HepG2 (cell line): ENCODE measurements at regions not wholly inside any gene's neighbourhood (a gene's known extent, or its start where the extent isn't known, plus 50 kb on each side); places are given as distances from the start of the nearest gene placed in this dataset.

ENCODE experiments used
- ARID3A ChIP-seq: IDR thresholded peaks from 2 replicates; pipeline ENCODE4 v1.6.1; 2012; ENCODE audit warnings: low read depth, low read length, improper control_type of control experiment
- EHMT2 ChIP-seq: fragments of 200-600 bp; sonication (generic); IDR thresholded peaks from 2 replicates; pipeline ENCODE4 v1.7.0; 2017; ENCODE audit warnings: antibody characterized with exemption, low read depth, low read length, borderline replicate concordance
- FOXA3 ChIP-seq: IDR thresholded peaks from 2 replicates; pipeline ENCODE4 v1.6.1; 2016; ENCODE audit warnings: missing genetic modification reagents, missing compliant biosample characterization
- FOXP1 ChIP-seq, 2 experiments: fragments of 450-650 bp in 1 of 2; IDR thresholded peaks; 2 replicates each; pipeline ENCODE4 v1.6.1; 2017 to 2018; ENCODE audit warnings: antibody characterized with exemption in 1 of 2
- HDAC2 ChIP-seq: sonication (generic); formaldehyde crosslinking; IDR thresholded peaks from 2 replicates; pipeline ENCODE4 v1.4.0; 2020; ENCODE audit warnings: missing genetic modification reagents
- ONECUT2 ChIP-seq: sonication (generic); formaldehyde crosslinking; IDR thresholded peaks from 2 replicates; pipeline ENCODE4 v1.4.0; 2020; ENCODE audit warnings: missing genetic modification reagents
- RCOR2 ChIP-seq: IDR thresholded peaks from 2 replicates; pipeline ENCODE4 v1.6.1; 2016; ENCODE audit warnings: missing biosample characterization, missing genetic modification reagents
- RNF2 ChIP-seq: fragments of 450-650 bp; conservative IDR thresholded peaks from 2 replicates; pipeline ENCODE4 v1.6.1; 2016; ENCODE audit warnings: low read depth
- SATB2 ChIP-seq: sonication (generic); formaldehyde crosslinking; IDR thresholded peaks from 2 replicates; pipeline ENCODE4 v1.5.0; 2020; ENCODE audit warnings: missing genetic modification reagents
- SKI ChIP-seq: fragments of 450-650 bp; IDR thresholded peaks from one replicate; pipeline ENCODE4 v1.6.1; 2018; ENCODE audit warnings: mild to moderate bottlenecking; ENCODE audit not compliant: partially characterized antibody
- SMAD9 ChIP-seq: sonication (generic); formaldehyde crosslinking; IDR thresholded peaks from 2 replicates; pipeline ENCODE4 v1.5.1; 2020; ENCODE audit warnings: mild to moderate bottlenecking, missing genetic modification reagents
- SP1 ChIP-seq, 2 experiments: fragments of 450-650 bp in 1 of 2; sonication (generic) in 1 of 2; formaldehyde crosslinking in 1 of 2; IDR thresholded peaks; 2 replicates each; pipeline versions ENCODE4 v1.4.0 to v1.6.1; 2016 to 2020; ENCODE audit warnings: missing genetic modification reagents in 1 of 2
- TBX2 ChIP-seq: sonication (generic); formaldehyde crosslinking; IDR thresholded peaks from 2 replicates; pipeline ENCODE4 v1.5.0; 2020; ENCODE audit warnings: missing genetic modification reagents, mild to moderate bottlenecking, borderline replicate concordance
- XRCC5 ChIP-seq: fragments of 200-400 bp; formaldehyde crosslinking; optimal IDR thresholded peaks from 2 replicates; pipeline ENCODE3; 2017; ENCODE audit warnings: mild to moderate bottlenecking, low read length
- ZNF274 ChIP-seq: sonication (generic); formaldehyde crosslinking; IDR thresholded peaks from 2 replicates; pipeline ENCODE4 v1.5.1; 2020; ENCODE audit warnings: mild to moderate bottlenecking, missing genetic modification reagents
- ZNF280D ChIP-seq: sonication (generic); formaldehyde crosslinking; IDR thresholded peaks from 2 replicates; pipeline ENCODE4 v1.5.1; 2020; ENCODE audit warnings: mild to moderate bottlenecking, missing genetic modification reagents
- ZNF574 ChIP-seq: sonication (generic); formaldehyde crosslinking; IDR thresholded peaks from 2 replicates; pipeline ENCODE4 v1.4.0; 2020; ENCODE audit warnings: missing genetic modification reagents
- ZNF605 ChIP-seq: sonication (generic); formaldehyde crosslinking; IDR thresholded peaks from 2 replicates; pipeline ENCODE4 v1.8.0; 2022; ENCODE audit warnings: mild to moderate bottlenecking, missing genetic modification reagents
- ZNF740 ChIP-seq: sonication (generic); formaldehyde crosslinking; IDR thresholded peaks from 2 replicates; pipeline ENCODE4 v1.4.0; 2020; ENCODE audit warnings: missing genetic modification reagents

GRCh38 chr20:24755411-24755922 is 193.6 kb upstream of the CST7 start (continued):
- peak; percentile 92 for TF ChIP-seq ARID3A
- TF ChIP-seq TBX2 = peak; percentile 40; the same call in 1 of the 2 replicates
- no peak for TF ChIP-seq ZNF740 (CRISPR knock-in tag)
- TF ChIP-seq FOXA3 (CRISPR knock-in tag) = peak; percentile 73
- TF ChIP-seq ZNF274 = no peak
- TF ChIP-seq XRCC5 = peak; percentile 46
- peak; percentile 64; the same call in 1 of the 2 replicates for TF ChIP-seq HDAC2 (CRISPR knock-in tag)
- no peak for TF ChIP-seq SP1 (IDR thresholded peaks at IDR 0.05)
- 0 out of 2 replicates have a peak, but pooled peaks have one; percentile 15 for TF ChIP-seq SP1 (CRISPR knock-in tag; IDR thresholded peaks at IDR 0.05)
- 0 out of 2 replicates have a peak, but pooled peaks have one; percentile 57 for TF ChIP-seq RNF2
- no peak for TF ChIP-seq ZNF605 (CRISPR knock-in tag)
- peak; percentile 42; the same call in 1 of the 2 replicates for TF ChIP-seq ZNF574 (CRISPR knock-in tag)
- TF ChIP-seq SKI = no peak
- no peak for TF ChIP-seq ONECUT2 (CRISPR knock-in tag)
- TF ChIP-seq EHMT2 = peak; percentile 49; the same call in 1 of the 2 replicates
- TF ChIP-seq ZNF280D (CRISPR knock-in tag) = 0 out of 2 replicates have a peak, but pooled peaks have one; percentile 30
- TF ChIP-seq FOXP1 (IDR thresholded peaks at IDR 0.05) = no peak
- TF ChIP-seq FOXP1 (CRISPR knock-in tag; IDR thresholded peaks at IDR 0.05) = peak; percentile 64; the same call in 1 of the 2 replicates
- no peak for TF ChIP-seq SMAD9 (CRISPR knock-in tag)
- no peak for TF ChIP-seq SATB2 (CRISPR knock-in tag)
- peak; percentile 76; the same call in 1 of the 2 replicates for TF ChIP-seq RCOR2 (CRISPR knock-in tag)
